Hepatocyte (in vitro differentiated cells): ENCODE measurements at regions not wholly inside any gene's neighbourhood (a gene's known extent, or its start where the extent isn't known, plus 50 kb on each side); places are given as distances from the start of the nearest gene placed in this dataset.

Experiments
- DNase-seq: peaks from one replicate; pipeline ENCODE4 v3.0.0-alpha.2; 2016; ENCODE audit warnings: low spot score
- H2AFZ ChIP-seq: fragments of 200-600 bp; sonication (generic); 2 replicates; pipeline ENCODE4 v1.6.0; 2016; ENCODE audit warnings: antibody characterized with exemption, mild to moderate bottlenecking
- H3K27ac ChIP-seq: fragments of 200-600 bp; sonication (generic); 2 replicates; pipeline ENCODE4 v1.5.1; 2016; ENCODE audit warnings: mild to moderate bottlenecking
- H3K27me3 ChIP-seq: fragments of 200-600 bp; sonication (generic); 2 replicates; pipeline ENCODE4 v1.6.1; 2016
- H3K36me3 ChIP-seq: fragments of 200-600 bp; sonication (generic); replicated peaks from 2 replicates; pipeline ENCODE4 v1.5.1; 2016; ENCODE audit warnings: low read depth; ENCODE audit not compliant: insufficient read depth
- H3K4me1 ChIP-seq: fragments of 200-600 bp; sonication (generic); 2 replicates; pipeline ENCODE4 v1.5.1; 2016; ENCODE audit warnings: mild to moderate bottlenecking, moderate library complexity; ENCODE audit not compliant: insufficient read depth
- H3K4me2 ChIP-seq: fragments of 200-600 bp; sonication (generic); 2 replicates; pipeline ENCODE4 v1.6.0; 2016
- H3K4me3 ChIP-seq: fragments of 200-600 bp; sonication (generic); 2 replicates; pipeline ENCODE4 v1.5.1; 2016; ENCODE audit warnings: mild to moderate bottlenecking
- H3K79me2 ChIP-seq: fragments of 200-600 bp; sonication (generic); 2 replicates; pipeline ENCODE4 v1.6.0; 2017; ENCODE audit warnings: mild to moderate bottlenecking
- H3K9me2 ChIP-seq: fragments of 200-600 bp; sonication (generic); replicated peaks from 2 replicates; pipeline ENCODE4 v1.6.0; 2017; ENCODE audit warnings: mild to moderate bottlenecking; ENCODE audit not compliant: insufficient read depth
- H3K9me3 ChIP-seq: fragments of 200-600 bp; sonication (generic); 2 replicates; pipeline ENCODE4 v1.5.1; 2016; ENCODE audit warnings: low read depth, mild to moderate bottlenecking
- H4K20me1 ChIP-seq: fragments of 200-600 bp; sonication (generic); 2 replicates; pipeline ENCODE4 v1.6.0; 2016; ENCODE audit warnings: mild to moderate bottlenecking; ENCODE audit not compliant: insufficient read depth, poor library complexity, severe bottlenecking
- EZH2 ChIP-seq: fragments of 200-600 bp; sonication (generic); IDR thresholded peaks from 2 replicates; pipeline ENCODE4 v1.6.1; 2016; ENCODE audit warnings: antibody characterized with exemption, mild to moderate bottlenecking, borderline replicate concordance
- EZH2phosphoT487 ChIP-seq: fragments of 200-600 bp; sonication (generic); IDR thresholded peaks from one replicate; pipeline ENCODE4 v1.6.1; 2018; ENCODE audit warnings: antibody characterized with exemption, mild to moderate bottlenecking, low read depth, moderate library complexity; ENCODE audit not compliant: unreplicated experiment, severe bottlenecking
- WGBS: methylation state at CpG from one replicate; pipeline ENCODE4 v1.1.6; 2016; ENCODE audit warnings: low lambda C conversion rate; ENCODE audit errors: missing lambda C conversion rate; 5-methylcytosine and 5-hydroxymethylcytosine counted together
- TF ChIP-seq, protein P1 (sequence below): fragments of 200-600 bp; sonication (generic); IDR thresholded peaks from 2 replicates; pipeline ENCODE4 v1.5.1; 2016; ENCODE audit warnings: antibody characterized with exemption, mild to moderate bottlenecking; ENCODE audit not compliant: poor library complexity

DNA sequence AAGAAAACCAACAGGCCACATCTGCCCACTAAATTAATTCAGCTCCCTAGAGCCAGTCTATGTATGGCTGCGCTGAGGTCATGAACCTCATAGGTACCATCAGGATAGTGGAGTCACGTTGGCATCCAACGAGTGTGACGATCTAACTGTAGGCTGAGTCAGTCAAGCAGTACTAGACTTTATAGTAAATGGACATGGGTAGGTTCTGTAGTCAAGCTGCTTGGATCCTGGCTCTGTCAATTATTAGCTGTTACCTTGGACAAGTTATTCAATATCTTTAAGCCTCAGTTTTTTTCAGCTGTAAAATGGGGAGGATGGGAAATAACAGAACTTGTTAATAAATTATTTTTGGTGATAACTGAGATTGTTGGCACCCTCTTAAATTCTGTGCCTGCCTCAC is 432.4 kb upstream of the RASGEF1B start:
- no peaks in the 10 kb centered on the region for H3K79me2 ChIP-seq
- WGBS, result 100% methylated on average over 4 of the region's 4 CpGs
- TF ChIP-seq, protein P1, sequence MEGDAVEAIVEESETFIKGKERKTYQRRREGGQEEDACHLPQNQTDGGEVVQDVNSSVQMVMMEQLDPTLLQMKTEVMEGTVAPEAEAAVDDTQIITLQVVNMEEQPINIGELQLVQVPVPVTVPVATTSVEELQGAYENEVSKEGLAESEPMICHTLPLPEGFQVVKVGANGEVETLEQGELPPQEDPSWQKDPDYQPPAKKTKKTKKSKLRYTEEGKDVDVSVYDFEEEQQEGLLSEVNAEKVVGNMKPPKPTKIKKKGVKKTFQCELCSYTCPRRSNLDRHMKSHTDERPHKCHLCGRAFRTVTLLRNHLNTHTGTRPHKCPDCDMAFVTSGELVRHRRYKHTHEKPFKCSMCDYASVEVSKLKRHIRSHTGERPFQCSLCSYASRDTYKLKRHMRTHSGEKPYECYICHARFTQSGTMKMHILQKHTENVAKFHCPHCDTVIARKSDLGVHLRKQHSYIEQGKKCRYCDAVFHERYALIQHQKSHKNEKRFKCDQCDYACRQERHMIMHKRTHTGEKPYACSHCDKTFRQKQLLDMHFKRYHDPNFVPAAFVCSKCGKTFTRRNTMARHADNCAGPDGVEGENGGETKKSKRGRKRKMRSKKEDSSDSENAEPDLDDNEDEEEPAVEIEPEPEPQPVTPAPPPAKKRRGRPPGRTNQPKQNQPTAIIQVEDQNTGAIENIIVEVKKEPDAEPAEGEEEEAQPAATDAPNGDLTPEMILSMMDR, result no peak
- no peak for TF ChIP-seq EZH2
- TF ChIP-seq EZH2phosphoT487, result no peak
- no peak overlapping the region for H3K27ac ChIP-seq
- no peaks in the 10 kb centered on the region for H3K27me3 ChIP-seq
- no peak overlapping the region for H3K4me3 ChIP-seq
- H3K36me3 ChIP-seq, result no peaks in the 10 kb centered on the region
- no peaks in the 10 kb centered on the region for H3K9me3 ChIP-seq
- peaks cover 7% of the 10 kb centered on the region for H3K4me1 ChIP-seq
- no peak overlapping the region for H2AFZ ChIP-seq
- no peaks in the 10 kb centered on the region for H3K9me2 ChIP-seq
- H4K20me1 ChIP-seq, result no peaks in the 10 kb centered on the region
- H3K4me2 ChIP-seq, result no peak overlapping the region
- no peak for DNase-seq

DNA sequence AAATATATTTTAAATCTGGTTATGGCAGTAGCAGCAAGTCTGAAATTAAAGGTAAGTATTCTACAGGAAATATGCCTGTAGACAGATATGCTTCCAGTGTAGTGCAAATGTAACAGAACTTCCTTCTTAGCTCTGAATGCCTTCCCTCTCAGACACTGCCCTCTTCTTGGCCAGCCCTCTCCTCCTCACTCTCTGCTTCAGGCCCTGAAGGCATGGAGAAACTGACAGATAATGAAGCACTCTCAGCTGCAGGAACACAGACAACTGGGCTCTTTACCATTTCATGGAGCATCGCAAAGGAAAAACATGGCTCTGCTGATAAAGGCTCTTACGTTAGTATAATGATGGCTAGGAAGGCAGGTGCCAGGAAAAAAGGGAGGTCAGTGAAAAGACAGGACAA is 431.5 kb upstream of the RASGEF1B start:
- TF ChIP-seq EZH2 (no peak), EZH2phosphoT487 (no peak)
- 64% methylated on average over 2 of the region's 2 CpGs for WGBS
- Histone ChIP-seq H3K27me3 (no peaks in the 10 kb centered on the region), H3K9me3 (no peaks in the 10 kb centered on the region), H3K4me2 (no peak overlapping the region), H3K36me3 (no peaks in the 10 kb centered on the region), H3K9me2 (no peaks in the 10 kb centered on the region), H3K4me1 (peaks cover 6% of the 10 kb centered on the region), H2AFZ (no peak overlapping the region), H3K27ac (no peak overlapping the region), H3K79me2 (no peaks in the 10 kb centered on the region), H4K20me1 (no peaks in the 10 kb centered on the region), H3K4me3 (no peak overlapping the region)
- DNase-seq, result no peak

DNA sequence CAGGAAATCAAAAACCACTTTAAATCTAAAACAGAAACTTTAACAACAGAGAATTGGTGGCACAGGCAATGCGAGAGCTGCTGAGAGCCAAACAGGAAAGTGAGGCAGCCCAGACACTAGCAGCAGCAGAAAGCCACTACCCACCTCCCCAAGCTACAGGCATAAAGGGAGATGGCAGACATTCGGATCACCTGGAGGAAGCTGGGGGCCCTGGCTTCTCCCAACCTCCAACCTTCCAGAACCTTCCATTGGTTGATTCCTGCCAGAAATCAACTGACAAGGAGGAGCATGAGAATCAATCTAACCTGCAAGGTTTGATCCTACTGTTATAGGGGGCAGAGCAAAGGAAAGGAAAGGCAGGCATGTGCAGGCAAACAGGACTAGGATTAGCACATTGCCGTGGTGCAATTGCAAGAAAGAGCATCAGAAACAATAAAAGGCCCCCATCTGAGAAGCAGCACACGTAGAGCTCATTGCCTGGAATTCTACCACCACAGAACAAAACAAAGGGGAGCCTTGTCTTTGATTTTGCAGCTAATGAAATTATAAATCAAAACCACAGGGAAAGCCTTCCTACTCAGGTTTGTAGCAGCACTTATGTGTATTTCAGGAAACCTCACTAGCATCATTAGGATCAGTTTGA is 427.3 kb upstream of the RASGEF1B start:
- H4K20me1 ChIP-seq, result no peaks in the 10 kb centered on the region
- H3K79me2 ChIP-seq, result no peaks in the 10 kb centered on the region
- H2AFZ ChIP-seq, result no peak overlapping the region
- no peaks in the 10 kb centered on the region for H3K27me3 ChIP-seq
- no peak for DNase-seq
- H3K4me3 ChIP-seq, result no peak overlapping the region
- H3K4me1 ChIP-seq, result no peaks in the 10 kb centered on the region
- no peak overlapping the region for H3K4me2 ChIP-seq
- TF ChIP-seq EZH2 (no peak), EZH2phosphoT487 (no peak)
- TF ChIP-seq, protein P1, result no peak
- no peaks in the 10 kb centered on the region for H3K9me3 ChIP-seq
- no peak overlapping the region for H3K27ac ChIP-seq
- H3K36me3 ChIP-seq, result no peaks in the 10 kb centered on the region
- no peaks in the 10 kb centered on the region for H3K9me2 ChIP-seq
- 60% methylated on average over 4 of the region's 4 CpGs for WGBS

DNA sequence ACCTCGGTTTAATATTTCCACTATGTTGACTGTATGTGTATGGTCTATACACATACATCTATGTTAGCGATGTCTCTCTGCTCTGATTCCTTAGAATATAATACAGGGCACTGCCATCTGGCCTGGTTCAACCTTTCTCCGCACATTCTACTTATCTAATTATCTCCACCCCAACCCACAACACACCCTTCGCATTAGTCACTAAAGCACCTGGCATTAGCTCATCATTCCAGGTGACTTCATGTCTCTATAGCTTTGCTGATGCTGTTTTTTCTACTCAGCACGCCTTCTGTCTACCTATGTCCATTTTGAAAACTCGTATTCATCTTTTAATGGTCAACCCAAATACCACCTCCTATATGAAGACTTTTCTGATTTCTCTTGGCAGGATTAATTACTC is 425.2 kb upstream of the RASGEF1B start:
- no peak for DNase-seq
- Histone ChIP-seq H3K27me3 (no peaks in the 10 kb centered on the region), H3K79me2 (no peaks in the 10 kb centered on the region), H3K9me2 (no peaks in the 10 kb centered on the region), H3K4me3 (no peak overlapping the region), H2AFZ (no peak overlapping the region), H3K9me3 (no peaks in the 10 kb centered on the region), H3K36me3 (no peaks in the 10 kb centered on the region), H3K4me1 (no peaks in the 10 kb centered on the region), H3K4me2 (no peak overlapping the region), H4K20me1 (no peaks in the 10 kb centered on the region), H3K27ac (no peak overlapping the region)
- TF ChIP-seq EZH2 (no peak), EZH2phosphoT487 (no peak)
- TF ChIP-seq, protein P1, result no peak
- 89% methylated on average over 6 of the region's 6 CpGs for WGBS
